Psoas muscle (tissue), 7 donors: ENCODE measurements at regions not wholly inside any gene's neighbourhood (a gene's known extent, or its start where the extent isn't known, plus 50 kb on each side); places are given as distances from the start of the nearest gene placed in this dataset.

Experiments
- ATAC-seq, 4 donors: fragments of 200-7000 bp; cut with Tn5 transposase; one replicate each; pipeline ENCODE4 v1.9.1; 2020; ENCODE audit warnings: moderate library complexity in 3 of 4, mild to moderate bottlenecking in 2 of 4
- DNase-seq, 2 donors: peaks; one replicate each; pipeline ENCODE4 v3.0.0-alpha.2; 2020
- H3K27ac ChIP-seq: fragments of 200-600 bp; one replicate; pipeline ENCODE4 v1.8.0; 2022
- H3K27me3 ChIP-seq, 3 donors: fragments of 200-600 bp in 1 of 3; one replicate each; pipeline versions ENCODE4 v1.6.1 to v1.8.0; 2013 to 2022; ENCODE audit warnings: low read length in 2 of 3, mild to moderate bottlenecking in 2 of 3, moderate library complexity in 1 of 3; ENCODE audit not compliant: insufficient read depth in 3 of 3
- H3K36me3 ChIP-seq, 2 donors: fragments of 200-600 bp in 1 of 2; one replicate each; pipeline versions ENCODE4 v1.6.1 to v1.8.0; 2013 to 2022; ENCODE audit warnings: low read depth in 1 of 2, mild to moderate bottlenecking in 1 of 2, moderate library complexity in 1 of 2; ENCODE audit not compliant: insufficient read depth in 1 of 2
- H3K4me1 ChIP-seq: fragments of 200-600 bp; one replicate; pipeline ENCODE4 v1.8.0; 2022
- H3K4me3 ChIP-seq: fragments of 200-600 bp; one replicate; pipeline ENCODE4 v1.8.0; 2022; ENCODE audit warnings: mild to moderate bottlenecking
- H3K9me3 ChIP-seq: fragments of 200-600 bp; one replicate; pipeline ENCODE4 v1.8.0; 2022
- CTCF ChIP-seq: fragments of 200-600 bp; IDR thresholded peaks from one replicate; pipeline ENCODE4 v1.8.0; 2022; ENCODE audit warnings: antibody characterized with exemption
- WGBS, 3 donors: extraction: QIAGEN DNeasy Blood & Tissue Kit; methylation state at CpG; one replicate each; pipeline versions ENCODE4 v1.1.6 to v1.1.7; 2013; 5-methylcytosine and 5-hydroxymethylcytosine counted together
- intact Hi-C, 2 donors: fragments of 100-400 bp; cut with DNase I; formaldehyde crosslinking; loops; one replicate each; pipeline versions ENCODE4 v1.11.0 to v1.14.2; 2022
- donor health status: healthy with polysubstance abuse.
- donor health status: DM: no; HTN: no; CAD: no; lungs with moderate emphysema.
- donor health status: Bipolar disorder and iron deficiency.
- donor health status: healthy.
- donor health status: DM: yes; HTN: yes; CAD: no.
- donor health status: DM: no; HTN: no; CAD: no.
- donor health status: DM: yes; HTN: yes; CAD: no.

- intact Hi-C loops = loop anchor here in 1 of 2 donors (10.0 kb wide), 1 partner anchor 58 kb away; no protein-coding TSS in a partner anchor
- 47 to 56% (median 50%) methylated on average over 3 of the region's 3 CpGs for WGBS, 3 donors
Measured at GRCh38 chr15:88376574-88377174, 90.5 kb downstream of the MRPL46 start.

GRCh38 chr15:88375234-88375927, 91.8 kb downstream of the MRPL46 start:
- no peak overlapping the region for H3K27ac ChIP-seq

More at GRCh38 chr15:88376574-88377174, 90.5 kb downstream of the MRPL46 start:
- ATAC-seq (no peak), DNase-seq (no peak)
- TF ChIP-seq CTCF = no peak
- Histone ChIP-seq H3K36me3 (no peaks in the 10 kb centered on the region), H3K4me1 (no peaks in the 10 kb centered on the region), H3K27ac (no peak overlapping the region), H3K27me3 (no peaks in the 10 kb centered on the region), H3K9me3 (no peaks in the 10 kb centered on the region), H3K4me3 (no peak overlapping the region)

GRCh38 chr15:88365124-88365523, 102.1 kb downstream of the MRPL46 start:
- Histone ChIP-seq H3K9me3 (no peaks in the 10 kb centered on the region), H3K27me3 (no peaks in the 10 kb centered on the region), H3K36me3 (no peaks in the 10 kb centered on the region), H3K4me1 (no peaks in the 10 kb centered on the region), H3K27ac (no peak overlapping the region), H3K4me3 (no peak overlapping the region)
- no peak for ATAC-seq
- intact Hi-C loops = no loop called here
- TF ChIP-seq CTCF = no peak
- 62 to 71% (median 70%) methylated on average over 10 of the region's 10 CpGs for WGBS, 3 donors
- no peak for DNase-seq

More at GRCh38 chr15:88375234-88375927, 91.8 kb downstream of the MRPL46 start:
- no peak for DNase-seq
- intact Hi-C loops = loop anchor here in 1 of 2 donors (10.0 kb wide), 1 partner anchor 59 kb away; no protein-coding TSS in a partner anchor
- TF ChIP-seq CTCF = no peak
- H3K27me3 ChIP-seq = no peaks in the 10 kb centered on the region
- no peak overlapping the region for H3K4me3 ChIP-seq
- ATAC-seq = no peak
- no peaks in the 10 kb centered on the region for H3K9me3 ChIP-seq
- WGBS, 3 donors = 28 to 34% (median 31%) methylated on average over 9 of the region's 9 CpGs
- no peaks in the 10 kb centered on the region for H3K36me3 ChIP-seq
- H3K4me1 ChIP-seq = no peaks in the 10 kb centered on the region

- no peaks in the 10 kb centered on the region for H3K36me3 ChIP-seq
- TF ChIP-seq CTCF = no peak
- H3K27me3 ChIP-seq = peaks cover 0 to 9% (median 0%) of the 10 kb centered on the region in 3 donors
- no peak overlapping the region for H3K27ac ChIP-seq
- no peak for ATAC-seq
- no peaks in the 10 kb centered on the region for H3K4me1 ChIP-seq
- intact Hi-C loops = no loop called here
- no peak for DNase-seq
- no peak overlapping the region for H3K4me3 ChIP-seq
- WGBS, 3 donors = 63 to 68% (median 64%) methylated on average over 4 of the region's 4 CpGs
- H3K9me3 ChIP-seq = peaks cover 12% of the 10 kb centered on the region
Measured at GRCh38 chr15:88348579-88349230, 92.2 kb upstream of the NTRK3 start.
